Right ventricle myocardium inferior (tissue), 1 donor: ENCODE measurements at regions not wholly inside any gene's neighbourhood (a gene's known extent, or its start where the extent isn't known, plus 50 kb on each side); places are given as distances from the start of the nearest gene placed in this dataset.

Experiments
- ATAC-seq: fragments of 200-7000 bp; cut with Tn5 transposase; one replicate; pipeline ENCODE4 v1.9.1; 2020; ENCODE audit warnings: mild to moderate bottlenecking, moderate library complexity
- DNase-seq: peaks from one replicate; pipeline ENCODE4 v3.0.0; 2021; ENCODE audit errors: missing footprints
- intact Hi-C: fragments of 100-400 bp; cut with DNase I; formaldehyde crosslinking; loops from one replicate; pipeline ENCODE4 v1.11.0; 2022
- donor health status: DM: no; HTN: yes; CAD: no; lungs with severe emphysema.

DNA sequence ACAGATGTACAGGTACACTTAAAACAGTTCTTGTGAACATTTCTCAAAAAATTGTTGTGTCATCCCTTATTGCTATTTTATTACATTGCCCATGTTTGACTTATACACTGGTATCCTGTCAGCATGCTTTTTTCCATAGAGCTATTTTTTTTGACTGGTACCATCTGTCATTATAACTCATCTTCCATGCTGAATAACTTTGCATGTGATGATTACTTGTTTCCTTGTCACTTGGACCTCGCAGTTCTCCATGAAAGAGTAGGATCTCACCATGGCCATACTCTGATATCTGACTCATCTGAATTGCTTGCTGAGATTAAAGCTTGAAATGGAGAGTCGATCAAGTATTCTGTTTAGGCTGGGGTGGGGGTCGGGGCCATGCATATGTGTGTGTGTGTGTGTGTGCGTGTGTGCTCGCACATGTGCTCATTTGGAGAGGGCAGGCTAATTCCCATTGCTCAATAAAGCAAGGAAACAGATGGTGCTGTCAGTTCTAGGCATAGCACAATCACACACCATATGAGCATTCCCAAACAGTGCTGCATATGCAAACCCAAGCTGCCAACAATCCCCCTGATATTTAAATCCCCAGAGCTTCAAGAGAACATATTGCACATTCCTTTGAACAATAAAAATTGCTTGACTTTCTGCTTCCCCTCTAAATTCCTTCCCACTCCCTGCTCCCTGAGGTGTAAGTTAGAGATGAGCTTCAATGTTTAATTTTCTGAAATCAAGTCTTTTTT lies 62.9 kb downstream of the NHLRC3 start:
- ATAC-seq, result no peak
- intact Hi-C loops, result no loop called here
- DNase-seq, result no peak

DNA sequence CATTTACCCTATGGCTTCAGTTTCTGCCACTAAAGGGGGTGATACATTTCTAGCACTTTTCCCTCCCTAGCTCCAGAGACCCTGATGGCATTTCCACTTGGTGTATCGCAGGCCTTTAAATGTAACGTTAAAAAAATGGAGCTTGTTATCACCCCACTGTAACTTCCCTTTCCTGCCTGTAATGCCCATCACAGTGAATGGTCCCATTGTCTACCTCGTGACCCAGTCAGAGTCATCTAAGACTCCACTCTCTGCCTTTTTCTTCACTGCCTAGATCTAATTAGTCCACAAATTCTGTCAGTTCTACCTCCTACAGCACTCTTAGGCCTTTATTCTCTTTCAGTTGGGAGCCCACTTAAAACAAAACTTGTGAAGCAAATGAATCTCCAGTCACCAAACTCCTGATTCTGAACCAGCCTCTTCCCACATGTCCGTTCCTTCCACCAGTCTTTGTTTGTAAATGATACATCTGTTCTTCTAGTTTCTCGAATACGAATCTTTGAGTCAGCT lies 64.8 kb downstream of the NHLRC3 start:
- intact Hi-C loops, result no loop called here
- DNase-seq (no peak), ATAC-seq (no peak)

DNA sequence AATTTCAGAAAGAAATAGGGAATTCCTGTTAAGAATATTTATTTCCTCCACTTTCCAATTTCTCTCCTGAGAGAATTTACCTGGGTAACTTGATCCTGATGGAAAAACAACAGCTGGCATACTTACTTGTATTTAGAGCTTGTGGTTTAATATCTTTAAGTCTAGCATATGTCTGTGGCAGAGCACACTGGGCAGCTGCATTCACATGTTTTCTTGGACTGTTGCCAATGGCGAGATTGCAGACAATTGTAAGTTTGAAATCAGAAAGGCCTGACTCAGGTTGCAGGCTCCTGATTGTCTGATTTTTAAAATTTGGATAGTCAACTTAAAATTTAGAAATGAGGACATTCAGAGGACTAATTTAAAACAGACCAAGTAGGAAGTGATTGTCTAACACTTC lies 66.9 kb downstream of the NHLRC3 start:
- intact Hi-C loops, result no loop called here
- DNase-seq, result no peak
- ATAC-seq, result no peak

DNA sequence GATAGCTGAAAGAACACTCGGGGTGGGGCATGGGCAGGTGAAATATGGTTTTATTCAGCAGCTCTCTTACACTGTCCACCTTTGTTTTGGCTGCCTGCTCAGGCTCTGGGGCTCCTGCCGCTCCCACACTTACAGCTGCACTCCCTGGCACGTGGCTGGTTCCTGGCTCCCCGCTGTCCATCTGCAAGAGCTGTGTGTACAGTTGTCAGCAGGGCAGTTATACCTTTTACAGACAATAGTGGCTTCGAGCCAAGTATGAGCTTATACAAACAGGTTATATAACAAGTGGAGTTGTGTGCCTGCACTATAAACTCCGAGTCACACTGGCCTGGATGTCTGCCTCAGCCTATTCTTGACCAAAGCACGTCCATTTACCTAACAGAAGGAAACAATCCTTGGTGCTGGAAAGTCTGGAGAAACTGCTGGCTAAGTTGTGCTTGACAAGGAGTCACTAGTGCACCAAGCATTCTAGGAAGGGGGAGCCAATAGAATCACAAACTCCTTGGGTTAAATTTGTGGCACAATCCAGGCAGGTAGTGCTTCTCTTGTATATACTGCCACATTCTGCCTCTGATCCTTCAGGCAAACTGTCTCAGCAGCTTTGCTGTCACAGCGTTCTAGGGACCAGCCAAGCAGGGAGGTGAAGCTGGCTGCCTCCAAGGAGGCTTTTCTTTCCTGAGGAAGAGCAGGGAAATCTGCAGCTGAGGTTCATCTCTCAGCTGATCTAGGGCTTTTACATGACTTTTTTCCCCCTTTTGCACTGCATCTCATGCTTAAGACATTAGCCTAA lies 68.2 kb downstream of the NHLRC3 start:
- intact Hi-C loops, result no loop called here
- DNase-seq, result no peak

DNA sequence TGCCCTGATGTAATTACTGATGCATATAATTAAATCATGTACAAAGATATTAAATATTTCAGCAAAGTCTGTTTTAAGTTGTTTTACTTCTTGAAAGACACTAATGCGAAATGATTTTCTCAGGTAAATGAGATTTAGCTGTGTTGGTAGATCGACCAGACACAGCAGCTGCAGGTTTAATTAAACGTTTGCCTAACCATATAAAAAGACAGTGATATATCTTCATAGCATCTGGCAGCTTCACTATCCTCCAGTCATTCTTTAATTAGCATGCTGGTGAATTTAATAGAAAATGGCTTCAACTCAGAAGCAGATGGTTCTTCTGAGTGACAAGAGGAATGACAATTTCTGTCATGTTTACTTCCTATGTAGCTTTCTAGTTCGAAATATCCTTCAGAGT lies 69.3 kb downstream of the NHLRC3 start:
- ATAC-seq (no peak), DNase-seq (no peak)
- intact Hi-C loops, result no loop called here

More for the DNA sequence above, 68.2 kb downstream of the NHLRC3 start:
- ATAC-seq, result no peak

DNA sequence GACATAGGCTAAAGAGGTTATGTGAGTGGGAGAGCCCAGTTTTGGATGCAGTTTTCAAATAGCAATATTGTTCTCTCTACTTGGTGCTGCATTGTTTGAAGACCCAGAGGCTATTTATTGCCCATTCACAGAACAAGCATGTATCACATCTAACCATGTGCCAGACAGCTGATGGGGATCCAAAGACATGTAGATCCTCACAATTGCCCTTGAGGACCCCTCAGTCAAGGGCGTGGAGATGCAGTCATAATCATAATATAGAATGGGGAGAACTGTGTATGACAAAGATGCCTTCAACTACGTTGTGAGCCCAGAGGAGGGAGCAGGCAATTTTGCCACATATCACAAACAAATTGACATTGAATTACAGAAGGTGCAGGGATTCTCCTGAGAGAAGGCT lies 70.5 kb downstream of the NHLRC3 start:
- no peak for DNase-seq
- intact Hi-C loops, result no loop called here
- no peak for ATAC-seq

DNA sequence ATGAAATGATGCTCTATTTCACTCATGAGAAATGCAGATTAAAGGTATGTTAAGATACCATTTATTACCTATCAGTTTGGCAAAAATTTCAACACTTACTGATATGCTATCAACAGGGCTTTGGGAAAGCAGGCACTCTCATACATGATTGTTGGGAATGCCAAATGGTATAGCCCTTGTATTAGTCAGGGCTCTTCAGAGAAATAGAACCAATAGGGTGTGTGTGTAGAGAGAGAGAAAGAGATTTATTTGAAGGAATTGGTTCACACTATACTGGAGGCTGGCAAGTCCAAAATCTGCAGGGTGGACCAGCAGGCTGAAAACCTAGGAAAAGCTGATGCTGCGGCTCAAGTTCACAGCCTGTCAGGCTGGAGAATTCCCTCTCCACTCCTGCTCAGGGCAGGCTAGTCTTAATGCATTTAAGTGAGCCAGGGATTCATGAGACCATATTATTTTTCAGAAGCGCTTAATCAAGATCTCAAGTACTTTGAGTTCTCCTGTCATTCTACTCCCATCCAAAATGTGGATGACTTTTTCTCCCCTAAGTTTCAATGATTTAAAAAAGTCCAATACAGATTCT lies 72.4 kb downstream of the NHLRC3 start:
- intact Hi-C loops, result no loop called here
- DNase-seq (no peak), ATAC-seq (peak; percentile 24)

DNA sequence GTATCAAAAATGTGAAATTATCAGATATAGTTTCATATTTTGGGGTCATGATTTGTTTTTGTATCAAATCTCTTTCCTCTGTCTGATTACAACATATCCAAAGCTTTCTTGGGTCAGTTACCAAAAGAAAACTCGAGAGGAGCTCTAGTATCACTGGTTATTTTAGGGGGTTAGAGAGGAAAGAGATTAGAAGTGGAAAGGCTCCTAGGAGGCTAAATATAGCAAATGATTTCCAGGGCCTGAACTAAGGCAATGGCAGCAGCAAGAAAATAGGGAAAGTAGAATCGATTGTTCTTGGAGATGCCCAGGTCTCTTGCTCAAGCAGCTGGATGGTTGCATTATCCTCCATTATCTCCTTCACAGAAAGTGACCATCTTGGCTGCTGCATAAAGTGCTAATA lies 72.9 kb downstream of the NHLRC3 start:
- DNase-seq, result no peak
- peak; percentile 71 for ATAC-seq
- intact Hi-C loops, result no loop called here

DNA sequence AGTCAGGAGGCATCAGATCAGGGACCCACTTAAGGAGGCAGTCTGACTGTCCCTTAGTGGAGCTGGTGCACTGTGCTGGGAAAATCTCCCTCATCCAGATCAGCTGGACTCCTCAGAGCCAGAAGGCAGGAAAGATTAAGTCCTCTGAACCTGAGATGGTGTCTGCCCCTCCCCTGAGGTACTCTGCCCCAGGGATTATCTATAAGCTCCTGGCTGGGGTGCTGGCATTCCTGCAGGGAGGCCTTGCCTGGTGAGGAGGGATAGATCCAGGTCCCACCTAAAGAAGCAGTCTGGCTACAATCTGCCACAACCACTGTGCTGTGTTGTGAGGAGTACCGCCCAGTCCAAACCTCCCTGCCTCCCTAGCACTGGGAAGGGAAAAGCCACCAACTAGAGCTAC lies 81.2 kb downstream of the NHLRC3 start:
- intact Hi-C loops, result no loop called here
- no peak for ATAC-seq
- DNase-seq, result no peak

DNA sequence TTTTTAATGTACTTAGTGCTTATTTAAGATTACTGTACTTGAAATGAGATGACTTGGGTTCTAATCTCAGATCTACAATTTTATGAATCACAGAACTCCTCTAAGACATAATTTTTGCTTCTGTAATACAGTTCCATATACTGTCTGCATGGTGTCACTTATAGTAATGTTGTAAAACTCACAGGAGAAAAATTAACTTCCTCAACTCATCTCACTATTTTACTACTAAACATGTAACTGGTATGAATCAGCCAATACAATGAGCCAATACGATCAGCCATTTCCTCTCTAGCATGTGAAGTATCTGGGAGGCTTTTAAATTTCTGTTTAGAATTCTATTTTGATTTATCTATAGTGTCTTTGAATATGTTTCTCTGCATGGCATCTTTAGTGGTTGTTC lies 85.3 kb downstream of the NHLRC3 start:
- intact Hi-C loops, result no loop called here
- DNase-seq (no peak), ATAC-seq (no peak)

DNA sequence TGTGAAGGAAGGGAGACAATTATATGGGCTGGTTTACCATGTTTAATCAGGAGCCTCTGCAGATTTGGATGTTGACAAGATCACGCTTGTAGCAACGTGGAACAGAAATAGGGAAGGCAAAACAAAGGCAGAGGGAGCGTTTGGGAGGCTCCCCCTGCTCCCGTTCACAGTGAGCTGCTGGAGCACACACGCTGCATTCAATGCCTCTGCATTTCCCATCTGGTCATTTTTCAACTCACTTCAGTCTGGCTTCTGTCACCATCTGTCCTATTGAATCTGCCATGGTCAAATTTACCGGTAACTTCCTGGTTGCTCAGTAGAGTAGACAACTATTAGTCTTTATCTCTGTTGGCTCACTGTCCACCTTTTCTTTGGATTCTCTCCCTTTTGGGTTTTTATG lies 91.0 kb downstream of the NHLRC3 start:
- DNase-seq (no peak), ATAC-seq (no peak)
- intact Hi-C loops, result no loop called here

DNA sequence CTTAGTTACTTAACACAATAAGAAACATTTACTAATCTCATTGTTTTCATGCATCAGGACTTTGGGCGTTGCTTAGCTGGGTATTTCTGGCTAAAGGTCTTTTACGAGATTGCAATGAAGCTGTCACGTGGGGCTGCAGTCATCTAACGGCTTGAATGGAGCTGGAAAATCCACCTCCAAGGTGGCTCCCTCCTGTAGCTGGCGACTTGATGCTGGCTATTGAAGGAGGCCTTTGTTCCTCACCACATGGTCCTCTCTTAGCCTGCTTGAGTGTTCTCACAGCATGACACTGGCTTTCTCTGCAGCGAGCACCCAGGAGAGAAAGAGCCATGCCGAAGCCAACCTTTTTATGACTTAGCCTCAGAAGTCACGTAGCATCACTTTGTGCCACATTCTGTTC lies 92.0 kb downstream of the NHLRC3 start:
- intact Hi-C loops, result no loop called here
- no peak for DNase-seq
- no peak for ATAC-seq

DNA sequence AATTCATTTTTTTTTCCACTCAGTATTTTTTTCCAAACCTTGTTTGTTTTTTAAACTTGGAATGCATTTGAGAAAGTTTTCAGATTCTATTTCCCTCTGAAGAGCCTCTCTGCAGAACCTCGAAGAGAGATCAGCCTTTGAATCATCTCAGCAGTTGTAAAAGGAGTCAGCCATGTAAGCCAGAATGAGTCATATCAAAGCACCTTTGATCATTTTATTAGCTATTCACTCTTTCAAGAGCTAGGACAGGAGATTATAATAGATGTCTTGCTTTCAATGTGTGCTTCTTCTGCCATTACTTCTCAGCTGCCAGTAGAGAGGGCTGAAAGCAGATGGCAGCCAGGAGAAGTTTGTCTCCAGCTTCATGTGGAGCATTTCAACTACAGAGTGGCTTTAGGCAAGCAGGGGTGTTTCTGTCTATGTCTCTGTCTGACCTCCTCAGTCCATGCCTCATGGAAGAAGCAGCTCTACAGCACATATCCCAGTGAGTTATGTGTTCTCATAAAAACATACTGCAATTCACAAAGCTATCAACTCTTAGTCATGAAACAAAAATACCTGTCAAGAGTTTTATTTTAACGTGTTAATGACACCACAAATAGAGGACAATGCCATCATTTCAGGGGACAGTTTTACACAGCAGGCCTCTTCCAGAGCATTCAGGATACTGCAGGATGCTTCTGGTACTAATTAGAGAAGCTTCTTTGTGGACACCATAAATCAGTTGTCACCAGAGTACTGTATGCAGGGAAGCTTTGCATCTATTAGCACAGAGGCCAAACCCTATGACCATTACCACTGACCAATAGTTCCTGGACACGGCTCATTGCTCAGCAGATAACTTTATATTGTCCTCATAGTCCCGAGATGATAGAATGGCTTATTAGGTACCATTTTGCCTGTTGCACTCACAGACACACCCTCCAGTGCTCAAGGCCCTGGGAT lies 94.3 kb downstream of the NHLRC3 start:
- DNase-seq (no peak), ATAC-seq (no peak)
- intact Hi-C loops, result no loop called here

DNA sequence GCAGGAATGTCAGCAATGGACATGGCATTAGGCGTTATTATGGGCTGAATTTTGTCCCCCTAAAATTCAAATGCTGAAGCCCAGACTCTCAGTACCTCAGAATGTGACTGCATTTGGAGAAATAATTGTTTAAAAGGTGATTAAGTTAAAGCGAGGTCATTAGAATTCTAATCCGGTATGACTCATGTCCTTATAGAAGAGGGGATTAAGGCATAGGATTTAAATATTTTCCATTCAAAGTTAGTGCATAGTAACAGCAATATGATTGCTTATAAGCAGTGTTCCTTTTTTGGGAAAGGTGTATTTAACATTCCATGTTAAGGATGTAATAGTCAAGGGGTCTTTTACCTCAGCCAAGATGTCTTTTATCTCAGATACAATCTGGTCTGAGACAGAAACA lies 95.5 kb downstream of the NHLRC3 start:
- intact Hi-C loops, result no loop called here
- ATAC-seq (no peak), DNase-seq (no peak)

DNA sequence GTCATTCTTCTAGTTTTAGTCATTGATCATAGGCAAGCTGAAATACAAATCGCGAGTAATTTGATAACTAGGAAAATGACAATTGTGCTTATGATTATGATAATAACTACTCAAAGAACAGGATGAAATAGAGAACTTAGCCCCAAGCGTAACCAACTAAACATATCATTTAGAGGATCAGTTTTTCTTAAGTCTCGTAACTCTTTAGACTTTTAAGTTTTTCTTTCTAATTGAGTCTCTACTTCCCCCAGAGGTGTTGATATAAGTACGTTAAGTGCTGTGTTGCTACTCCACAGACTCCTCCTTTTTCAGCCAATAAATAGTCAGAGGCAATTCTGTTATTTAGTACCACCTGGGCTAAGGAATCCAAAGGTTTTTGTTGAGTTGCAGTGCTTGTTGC lies 96.3 kb downstream of the NHLRC3 start:
- intact Hi-C loops, result no loop called here
- DNase-seq, result no peak
- ATAC-seq, result no peak

DNA sequence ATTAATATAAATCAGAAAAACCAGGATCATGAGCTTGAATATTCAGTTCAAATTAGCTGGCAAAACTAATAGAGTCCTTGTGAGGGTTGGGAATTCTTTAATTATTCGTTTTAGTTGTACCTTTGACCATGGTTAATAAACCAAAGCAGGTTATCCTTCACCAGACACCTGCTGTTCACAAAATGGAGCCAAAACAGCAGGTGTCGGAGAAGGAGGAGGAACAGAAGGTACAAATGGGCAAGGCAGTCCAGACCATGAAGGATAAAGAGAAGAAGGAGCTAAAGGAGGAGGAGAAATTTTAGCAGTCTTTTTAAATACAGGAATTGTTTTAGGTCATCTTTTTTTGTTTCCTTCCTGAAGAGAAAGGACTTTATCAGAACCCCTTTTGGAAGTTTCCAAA lies 106.1 kb downstream of the NHLRC3 start:
- intact Hi-C loops, result loop anchor here (2.0 to 10.0 kb wide), 2 partner anchors 90 to 468 kb away; no protein-coding TSS in a partner anchor
- ATAC-seq (no peak), DNase-seq (no peak)

DNA sequence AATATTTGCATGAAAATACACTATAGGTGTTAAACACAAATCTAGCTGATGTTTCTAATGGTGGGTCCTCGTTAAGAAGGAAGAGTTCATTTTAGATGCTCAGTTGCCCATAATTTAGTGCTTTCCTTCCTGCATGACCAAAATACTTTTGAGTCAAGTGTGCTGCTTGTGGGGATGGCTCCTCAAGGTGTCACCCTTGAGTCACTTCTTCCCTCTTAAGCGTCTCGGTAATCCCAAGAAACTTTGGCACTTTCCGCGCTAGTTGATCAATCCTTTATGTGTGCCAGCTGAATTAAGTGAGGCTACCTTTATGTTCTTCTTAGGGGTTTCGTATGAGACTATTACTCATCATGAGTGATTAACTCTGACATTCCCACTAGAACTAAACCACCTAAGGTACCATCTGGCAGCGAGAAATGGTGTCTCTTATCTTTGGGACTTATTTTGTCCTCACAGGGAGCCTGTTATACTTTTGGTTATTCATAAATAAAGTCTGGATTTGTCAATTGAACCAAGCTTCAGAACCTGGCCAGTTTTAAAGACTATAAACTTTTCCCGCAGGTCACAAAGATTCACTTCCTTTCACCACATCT lies 106.8 kb downstream of the NHLRC3 start:
- intact Hi-C loops, result loop anchor here (1.0 to 10.0 kb wide), 4 partner anchors 90 to 468 kb away; no protein-coding TSS in a partner anchor
- ATAC-seq (peak; percentile 73), DNase-seq (no peak)

DNA sequence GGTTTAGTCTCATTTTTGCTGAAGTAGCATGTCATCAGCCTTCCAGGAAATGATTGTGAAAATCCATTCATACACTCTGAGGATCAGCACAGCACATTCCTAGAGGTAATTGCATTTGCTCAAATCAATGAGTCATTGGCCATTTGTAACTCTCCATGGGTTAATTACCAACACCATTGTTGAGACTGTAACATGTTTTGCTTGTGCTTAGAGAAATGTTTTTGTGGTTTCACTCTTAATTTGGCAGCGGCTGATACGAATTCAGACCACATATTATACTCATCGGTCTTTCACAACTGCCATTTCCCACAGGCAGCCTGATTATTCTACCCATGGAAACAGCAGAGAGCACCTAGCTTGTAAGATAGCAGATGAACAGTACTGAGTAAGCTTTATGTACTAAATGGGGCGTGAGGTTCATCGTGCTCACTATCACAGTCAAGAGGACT lies 110.3 kb downstream of the NHLRC3 start:
- intact Hi-C loops, result loop anchor here (5.0 to 10.0 kb wide), 2 partner anchors 94 to 264 kb away; no protein-coding TSS in a partner anchor
- ATAC-seq (peak; percentile 54), DNase-seq (no peak)
